GM23338 (cell line): ENCODE measurements at regions not wholly inside any gene's neighbourhood (a gene's known extent, or its start where the extent isn't known, plus 50 kb on each side); places are given as distances from the start of the nearest gene placed in this dataset.

Experiments
- ATAC-seq: fragments of 200-7000 bp; cut with Tn5 transposase; 3 replicates; pipeline ENCODE4 v1.9.1; 2020
- DNase-seq: peaks from one replicate; pipeline ENCODE4 v3.0.0-alpha.2; 2015; ENCODE audit warnings: low spot score
- H2AFZ ChIP-seq: fragments of 200-600 bp; sonication (generic); 2 replicates; pipeline ENCODE4 v1.8.0; 2016; ENCODE audit warnings: antibody characterized with exemption, mild to moderate bottlenecking, moderate library complexity
- H3F3A ChIP-seq: fragments of 200-600 bp; sonication (generic); replicated peaks from 2 replicates; pipeline ENCODE4 v1.8.0; 2017; ENCODE audit warnings: antibody characterized with exemption, mixed run types, low read depth
- H3K27ac ChIP-seq: fragments of 200-600 bp; sonication (generic); 2 replicates; pipeline ENCODE4 v1.6.1; 2016; ENCODE audit warnings: low read depth
- H3K27me3 ChIP-seq: fragments of 200-600 bp; sonication (generic); 2 replicates; pipeline ENCODE4 v1.8.0; 2016; ENCODE audit warnings: mild to moderate bottlenecking, mixed run types, moderate library complexity; ENCODE audit not compliant: insufficient read depth
- H3K36me3 ChIP-seq: fragments of 200-600 bp; sonication (generic); 2 replicates; pipeline ENCODE4 v1.8.0; 2016; ENCODE audit warnings: mild to moderate bottlenecking; ENCODE audit not compliant: insufficient read depth
- H3K4me1 ChIP-seq: fragments of 200-600 bp; sonication (generic); 2 replicates; pipeline ENCODE4 v1.8.0; 2016; ENCODE audit warnings: mild to moderate bottlenecking, moderate library complexity; ENCODE audit not compliant: insufficient read depth
- H3K4me2 ChIP-seq: fragments of 200-600 bp; sonication (generic); 2 replicates; pipeline ENCODE4 v1.7.1; 2017; ENCODE audit warnings: mixed run types
- H3K4me3 ChIP-seq: fragments of 200-600 bp; sonication (generic); 2 replicates; pipeline ENCODE4 v1.6.1; 2016; ENCODE audit warnings: mixed run types
- H3K79me2 ChIP-seq: fragments of 200-600 bp; sonication (generic); replicated peaks from 2 replicates; pipeline ENCODE4 v1.8.0; 2017; ENCODE audit warnings: mild to moderate bottlenecking; ENCODE audit not compliant: insufficient read depth
- H3K9me2 ChIP-seq: fragments of 200-600 bp; sonication (generic); 2 replicates; pipeline ENCODE4 v1.8.0; 2017; ENCODE audit not compliant: insufficient read depth
- H4K20me1 ChIP-seq: fragments of 200-600 bp; sonication (generic); replicated peaks from 2 replicates; pipeline ENCODE4 v1.8.0; 2017; ENCODE audit warnings: mild to moderate bottlenecking; ENCODE audit not compliant: insufficient read depth
- H3K27ac Mint-ChIP-seq: 2 replicates; pipeline ENCODE4 v1.8.0; 2020; ENCODE audit warnings: inconsistent platforms, mild to moderate bottlenecking, moderate library complexity, mixed read lengths
- H3K27me3 Mint-ChIP-seq: 3 replicates; pipeline ENCODE4 v1.8.0; 2022; ENCODE audit warnings: low read depth, mild to moderate bottlenecking, moderate library complexity, mixed read lengths, inconsistent platforms; ENCODE audit not compliant: insufficient read depth, poor library complexity
- H3K36me3 Mint-ChIP-seq: 3 replicates; pipeline ENCODE4 v1.8.0; 2021; ENCODE audit warnings: low read depth, mild to moderate bottlenecking, inconsistent platforms, moderate library complexity, mixed read lengths
- H3K4me1 Mint-ChIP-seq: 3 replicates; pipeline ENCODE4 v1.8.0; 2020; ENCODE audit warnings: mild to moderate bottlenecking, inconsistent platforms, mixed read lengths
- H3K4me3 Mint-ChIP-seq: 3 replicates; pipeline ENCODE4 v1.8.0; 2021; ENCODE audit warnings: moderate library complexity, mild to moderate bottlenecking, inconsistent platforms, mixed read lengths
- H3K9me3 Mint-ChIP-seq: 3 replicates; pipeline ENCODE4 v1.8.0; 2020; ENCODE audit warnings: moderate library complexity, mild to moderate bottlenecking, inconsistent platforms, mixed read lengths
- CREB1 ChIP-seq: fragments of 250-450 bp; sonication (Bioruptor Pico); IDR thresholded peaks from 2 replicates; pipeline ENCODE4 v1.5.0; 2020; ENCODE audit warnings: low read depth, mild to moderate bottlenecking, moderate library complexity
- ETS1 ChIP-seq: IDR thresholded peaks from 2 replicates; pipeline ENCODE4 v1.6.1; 2016; ENCODE audit warnings: antibody characterized with exemption
- EZH2phosphoT487 ChIP-seq: fragments of 200-600 bp; sonication (generic); IDR thresholded peaks from one replicate; pipeline ENCODE4 v1.8.1; 2018; ENCODE audit warnings: antibody characterized with exemption; ENCODE audit not compliant: unreplicated experiment
- JUNB ChIP-seq: IDR thresholded peaks from one replicate; pipeline ENCODE4 v1.6.1; 2016; ENCODE audit warnings: antibody characterized with exemption; ENCODE audit not compliant: unreplicated experiment
- NANOG ChIP-seq: IDR thresholded peaks from 2 replicates; pipeline ENCODE4 v1.6.1; 2016; ENCODE audit warnings: antibody characterized with exemption, borderline replicate concordance
- ZNF114 ChIP-seq: fragments of 250-450 bp; sonication (Bioruptor Pico); IDR thresholded peaks from 2 replicates; pipeline ENCODE4 v1.5.0; 2020; ENCODE audit warnings: mild to moderate bottlenecking, moderate library complexity
- ZNF331 ChIP-seq: fragments of 250-450 bp; sonication (Bioruptor Pico); IDR thresholded peaks from 2 replicates; pipeline ENCODE4 v1.5.0; 2020; ENCODE audit warnings: low read depth, mild to moderate bottlenecking, moderate library complexity
- ZNF462 ChIP-seq: fragments of 250-450 bp; sonication (Bioruptor Pico); IDR thresholded peaks from 2 replicates; pipeline ENCODE4 v1.5.0; 2020; ENCODE audit warnings: mild to moderate bottlenecking, moderate library complexity

GRCh38 chrX:20499763-20500162 lies 233.1 kb upstream of the RPS6KA3 start:
- DNase-seq (no peak), ATAC-seq (no peak)
- H3K4me2 ChIP-seq: no peak overlapping the region
- H3K27ac ChIP-seq: no peak overlapping the region
- no peaks in the 10 kb centered on the region for H3K36me3 ChIP-seq
- H2AFZ ChIP-seq: no peak overlapping the region
- Mint-ChIP-seq H3K9me3 (no peaks in the 10 kb centered on the region), H3K36me3 (no peaks in the 10 kb centered on the region), H3K4me3 (no peak overlapping the region), H3K27ac (no peak overlapping the region), H3K27me3 (no peaks in the 10 kb centered on the region), H3K4me1 (no peaks in the 10 kb centered on the region)
- H3K79me2 ChIP-seq: no peaks in the 10 kb centered on the region
- H3K27me3 ChIP-seq: no peaks in the 10 kb centered on the region
- no peak overlapping the region for H3K4me3 ChIP-seq
- H4K20me1 ChIP-seq: no peaks in the 10 kb centered on the region
- no peak for TF ChIP-seq ZNF331 (CRISPR knock-in tag)
- no peak for TF ChIP-seq EZH2phosphoT487
- TF ChIP-seq ZNF114 (CRISPR knock-in tag): no peak
- no peak for TF ChIP-seq JUNB
- TF ChIP-seq ZNF462 (CRISPR knock-in tag): no peak
- no peak for TF ChIP-seq NANOG
- H3K4me1 ChIP-seq: no peaks in the 10 kb centered on the region
- no peaks in the 10 kb centered on the region for H3F3A ChIP-seq
- no peaks in the 10 kb centered on the region for H3K9me2 ChIP-seq

- Mint-ChIP-seq H3K27me3 (no peaks in the 10 kb centered on the region), H3K36me3 (no peaks in the 10 kb centered on the region), H3K27ac (no peak overlapping the region), H3K4me3 (no peak overlapping the region), H3K4me1 (no peaks in the 10 kb centered on the region), H3K9me3 (no peaks in the 10 kb centered on the region)
- H4K20me1 ChIP-seq: no peaks in the 10 kb centered on the region
- H3K79me2 ChIP-seq: no peaks in the 10 kb centered on the region
- ATAC-seq (no peak), DNase-seq (no peak)
- no peaks in the 10 kb centered on the region for H3F3A ChIP-seq
- H3K27ac ChIP-seq: no peak overlapping the region
- no peaks in the 10 kb centered on the region for H3K4me1 ChIP-seq
- H2AFZ ChIP-seq: no peak overlapping the region
- no peak overlapping the region for H3K4me2 ChIP-seq
- no peak overlapping the region for H3K4me3 ChIP-seq
- H3K36me3 ChIP-seq: no peaks in the 10 kb centered on the region
- no peaks in the 10 kb centered on the region for H3K9me2 ChIP-seq
- H3K27me3 ChIP-seq: no peaks in the 10 kb centered on the region
- TF ChIP-seq CREB1 (CRISPR knock-in tag) (no peak), ETS1 (no peak)
Measured at GRCh38 chrX:20498851-20499635, 232.3 kb upstream of the RPS6KA3 start.
